NCI-H510A (cell line): ENCODE measurements at regions not wholly inside any gene's neighbourhood (a gene's known extent, or its start where the extent isn't known, plus 50 kb on each side); places are given as distances from the start of the nearest gene placed in this dataset.

ENCODE experiments used
- DNase-seq: peaks from one replicate; lab custom pipeline; 2025; lab: John Stamatoyannopoulos, UW

GRCh38 chr15:36469311-36469966 lies 110.0 kb upstream of the CDIN1 start:
- DNase-seq, result no peak

- DNase-seq, result no peak
These were observed 106.8 kb upstream of the CDIN1 start for GRCh38 chr15:36472672-36473071.

GRCh38 chr15:36478561-36478960 lies 100.9 kb upstream of the CDIN1 start:
- no peak for DNase-seq

DNA sequence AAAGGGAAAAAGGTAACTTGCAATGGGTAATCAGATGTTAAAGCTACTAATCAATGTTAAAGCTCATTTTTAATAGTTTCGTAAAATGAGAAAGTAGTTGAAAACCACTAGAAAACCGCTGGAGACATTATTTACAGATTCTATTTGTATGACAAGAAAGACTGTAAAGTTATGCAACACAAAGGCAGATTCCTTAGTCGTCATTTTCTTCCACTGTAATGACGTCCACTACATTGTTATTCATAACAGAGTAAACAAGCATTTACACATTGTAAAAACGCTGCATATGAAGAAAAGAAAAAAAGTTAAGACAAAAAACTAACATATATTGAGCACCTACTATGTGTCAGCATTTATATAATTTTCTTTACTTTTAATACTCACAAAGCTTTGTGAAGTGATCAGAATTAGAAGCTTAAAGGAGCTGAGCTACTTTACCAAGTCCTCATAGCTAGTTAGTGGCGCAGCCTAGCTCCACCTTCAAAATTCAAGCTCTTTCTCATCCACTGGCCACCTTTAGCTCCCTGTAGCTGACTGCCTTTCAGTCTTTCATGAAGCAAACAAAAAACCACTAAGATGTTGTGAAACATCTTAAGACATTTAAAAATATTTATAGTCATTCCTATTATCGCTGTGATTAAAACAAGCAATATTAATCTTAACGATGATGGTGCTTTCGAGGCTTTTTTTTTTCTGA lies 100.1 kb upstream of the CDIN1 start:
- no peak for DNase-seq

GRCh38 chr15:36481156-36481555 lies 98.3 kb upstream of the CDIN1 start:
- DNase-seq, result no peak

DNA sequence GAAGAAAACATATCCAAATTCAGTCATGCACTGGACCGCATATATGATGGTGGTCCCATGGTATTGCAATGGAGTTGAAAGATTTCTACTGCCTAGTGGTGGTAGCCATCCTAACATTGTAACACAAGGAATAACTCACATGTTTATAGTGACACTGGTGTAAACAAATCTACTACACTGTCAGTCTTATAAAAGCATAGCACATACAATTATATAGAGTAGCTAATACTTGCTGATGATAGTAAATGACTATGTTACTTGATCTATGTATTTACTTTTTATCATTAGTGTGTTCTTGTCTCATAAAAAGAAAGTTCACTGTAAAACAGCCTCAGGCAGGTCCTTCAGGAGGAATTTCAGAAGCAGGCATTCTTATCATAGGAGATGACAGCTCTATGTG lies 96.0 kb upstream of the CDIN1 start:
- no peak for DNase-seq

GRCh38 chr15:36484038-36484778 lies 95.2 kb upstream of the CDIN1 start:
- no peak for DNase-seq

- no peak for DNase-seq
These were observed 87.5 kb upstream of the CDIN1 start for GRCh38 chr15:36491912-36492311.

DNA sequence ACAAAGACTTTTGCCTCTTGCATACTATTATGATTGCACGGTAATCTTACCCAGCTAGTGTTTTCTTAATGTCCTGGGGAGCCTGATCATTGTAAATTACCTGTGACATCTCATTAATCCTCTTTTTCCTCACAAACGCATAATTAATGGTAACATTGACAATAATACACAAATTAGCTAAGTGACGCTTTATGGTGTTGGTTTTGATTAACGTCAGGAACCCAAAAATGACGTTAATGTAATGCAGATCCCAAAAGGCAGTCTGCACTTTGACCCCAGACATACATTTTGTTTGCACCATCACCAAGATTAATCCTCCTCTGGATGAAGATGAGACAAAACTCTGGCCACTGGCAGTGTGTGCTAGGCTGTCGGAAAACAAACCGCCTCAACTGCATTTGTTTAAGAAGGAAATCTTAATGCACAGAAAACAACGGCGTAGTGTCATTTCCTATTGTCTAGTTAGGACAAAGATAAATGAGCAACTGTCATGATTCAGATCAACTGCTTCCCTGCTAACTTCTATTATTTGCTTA lies 83.9 kb upstream of the CDIN1 start:
- no peak for DNase-seq

DNA sequence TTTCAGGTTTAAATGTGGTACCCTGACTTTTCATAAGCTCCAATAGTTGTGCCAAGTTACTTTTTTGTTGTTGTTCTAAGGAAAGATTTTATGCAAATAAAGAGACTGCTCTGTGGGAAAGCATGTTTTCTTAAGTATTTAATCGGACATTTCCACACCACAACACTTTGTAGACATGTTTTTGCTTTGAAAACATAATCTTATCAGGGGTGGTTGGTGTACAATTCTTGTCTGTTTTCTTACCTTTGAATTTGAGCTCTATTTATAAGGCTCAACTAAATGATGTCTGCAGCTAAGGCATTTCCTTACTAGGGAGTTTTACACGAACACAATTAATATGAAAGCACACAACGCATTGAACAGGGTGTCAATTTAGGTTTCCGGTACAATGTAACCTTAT lies 81.5 kb upstream of the CDIN1 start:
- no peak for DNase-seq

DNA sequence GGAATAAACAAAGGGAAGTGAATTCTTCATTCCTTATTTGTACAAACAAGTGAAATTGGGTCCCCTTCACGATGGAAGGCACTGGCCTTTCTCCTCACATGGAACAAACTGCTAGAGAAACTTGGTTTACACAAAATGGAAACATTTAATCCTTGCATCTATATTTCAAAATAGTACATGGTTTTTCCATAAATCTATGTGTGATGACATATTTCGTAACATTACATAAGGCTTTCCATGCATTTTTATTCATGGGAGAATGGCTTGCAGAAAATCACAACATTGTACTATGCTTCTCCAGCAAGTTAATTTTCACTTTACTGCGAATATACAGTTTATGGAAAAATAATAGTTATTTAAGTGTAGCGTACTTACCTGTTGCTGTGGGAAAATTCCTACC lies 81.0 kb upstream of the CDIN1 start:
- no peak for DNase-seq

DNA sequence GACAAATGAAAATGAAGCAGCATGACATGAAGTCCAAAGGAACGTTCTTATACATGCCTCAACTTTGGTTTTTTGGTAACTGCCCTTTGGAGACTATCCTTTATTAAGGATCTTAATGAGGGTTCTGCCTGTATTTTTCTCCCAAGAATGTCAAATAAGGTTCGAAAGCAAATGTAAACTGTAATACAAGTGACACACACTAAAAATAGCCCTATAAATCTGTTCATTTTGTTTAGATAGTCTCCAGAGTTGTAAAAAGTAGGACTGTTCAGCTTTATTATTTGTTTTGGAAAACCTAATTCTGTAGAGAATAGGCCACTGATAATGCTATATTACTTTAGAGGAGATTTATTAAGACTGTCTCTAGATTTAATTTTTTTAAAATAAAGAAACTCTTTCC lies 80.5 kb upstream of the CDIN1 start:
- no peak for DNase-seq

- no peak for DNase-seq
These were observed 79.7 kb upstream of the CDIN1 start for GRCh38 chr15:36499412-36500389.

DNA sequence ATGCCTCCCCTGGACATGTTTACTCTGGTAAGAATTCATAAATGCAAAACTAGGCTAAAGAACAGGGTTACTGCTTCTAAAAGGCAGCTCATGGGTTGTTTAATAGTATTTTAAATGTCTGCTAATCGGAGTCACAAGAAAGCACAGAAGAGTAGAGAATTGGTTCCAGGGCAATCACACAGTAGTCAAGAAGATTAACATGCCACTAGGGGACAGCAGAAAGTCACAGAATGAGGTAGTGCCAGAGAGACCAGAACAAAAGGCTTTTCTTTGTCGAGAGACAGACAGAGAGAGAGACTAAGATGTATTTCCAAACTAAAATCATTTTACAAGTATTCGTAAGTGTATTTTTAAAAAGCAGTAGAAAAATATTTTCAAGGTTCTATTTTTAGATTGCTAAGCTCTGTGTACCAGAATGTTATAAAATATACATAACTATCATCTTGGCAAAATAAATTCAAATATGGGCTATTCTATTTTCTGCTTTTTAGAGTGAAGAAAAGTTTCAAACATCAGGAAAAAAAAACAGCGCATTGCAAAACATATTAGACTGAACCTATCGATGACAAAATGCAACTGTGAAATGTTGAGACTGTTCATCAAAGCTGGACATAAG lies 78.3 kb upstream of the CDIN1 start:
- DNase-seq, result no peak

GRCh38 chr15:36502509-36502908 lies 76.9 kb upstream of the CDIN1 start:
- no peak for DNase-seq

GRCh38 chr15:36506733-36507356 lies 72.6 kb upstream of the CDIN1 start:
- DNase-seq, result no peak

GRCh38 chr15:36507458-36507857 lies 72.0 kb upstream of the CDIN1 start:
- no peak for DNase-seq

GRCh38 chr15:36511594-36511993 lies 67.8 kb upstream of the CDIN1 start:
- no peak for DNase-seq

DNA sequence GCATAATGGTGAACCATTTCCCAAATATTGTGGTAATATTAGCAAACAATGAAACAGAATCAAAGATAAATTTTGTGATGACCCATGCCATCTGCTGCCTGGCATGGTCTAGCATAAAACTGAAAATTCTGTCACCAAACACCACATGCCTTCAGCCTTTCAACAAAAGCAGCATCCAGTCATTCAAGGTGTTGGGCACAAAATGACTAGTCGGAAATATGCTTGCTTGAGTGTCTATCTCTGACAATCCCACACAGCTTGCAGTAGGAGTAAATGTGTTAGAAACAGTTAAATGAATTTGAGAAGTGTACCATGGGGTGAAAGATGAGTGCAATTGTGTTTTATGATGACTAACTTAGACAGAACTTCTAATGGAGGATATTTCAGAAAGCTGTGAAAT lies 61.7 kb upstream of the CDIN1 start:
- DNase-seq, result no peak

DNA sequence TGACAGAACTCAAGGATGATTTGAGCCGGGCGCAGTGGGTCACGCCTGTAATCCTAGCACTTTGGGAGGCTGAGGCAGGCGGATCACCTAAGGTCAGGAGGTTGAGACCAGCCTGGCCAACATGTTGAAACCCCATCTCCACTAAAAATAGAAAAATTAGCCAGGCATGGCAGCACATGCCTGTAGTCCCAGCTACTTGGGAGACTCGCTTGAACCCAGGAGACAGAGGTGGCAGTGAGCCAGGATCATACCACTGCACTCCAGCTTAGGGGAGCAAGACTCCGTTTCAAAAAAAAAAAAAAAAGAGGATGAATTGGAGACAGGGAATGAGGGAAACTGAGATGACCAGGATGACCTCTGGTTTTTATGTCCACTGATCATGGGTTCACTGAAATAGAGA lies 60.4 kb upstream of the CDIN1 start:
- DNase-seq, result no peak

DNA sequence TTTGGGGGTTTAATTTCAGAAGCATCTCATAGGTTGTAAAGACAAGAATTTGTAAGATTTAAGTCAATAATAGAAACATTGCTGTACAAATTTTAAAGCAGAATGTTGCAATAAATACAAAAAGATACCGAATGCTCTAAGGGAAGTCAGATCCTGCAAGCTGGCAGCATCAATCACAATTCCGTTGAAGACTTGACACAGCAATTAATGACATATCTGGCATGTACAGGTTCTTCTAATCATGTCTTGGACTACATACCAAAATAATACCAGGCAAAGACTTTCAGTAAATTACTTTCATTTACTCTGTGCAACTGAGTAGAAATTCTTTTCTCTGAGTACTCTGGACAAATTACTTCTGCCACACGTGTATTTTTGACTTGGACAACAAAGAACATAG lies 54.0 kb upstream of the CDIN1 start:
- no peak for DNase-seq
